GM21528 (cell line): ENCODE measurements at regions not wholly inside any gene's neighbourhood (a gene's known extent, or its start where the extent isn't known, plus 50 kb on each side); places are given as distances from the start of the nearest gene placed in this dataset.

ENCODE experiments used
- ATAC-seq: cut with Tn5 transposase; IDR thresholded peaks from one replicate; pipeline ENCODE4 v1.9.1; 2021; ENCODE audit warnings: mild to moderate bottlenecking, moderate library complexity; ENCODE audit not compliant: unreplicated experiment, low FRiP score

- ATAC-seq, result no peak
Measured at GRCh38 chr2:217231212-217231611, 371.3 kb upstream of the TNP1 start.

- no peak for ATAC-seq
Measured at GRCh38 chr2:217228732-217229131, 368.9 kb upstream of the TNP1 start.

- no peak for ATAC-seq
Measured at GRCh38 chr2:217227794-217228193, 367.9 kb upstream of the TNP1 start.

GRCh38 chr2:217225596-217225995 lies 365.7 kb upstream of the TNP1 start:
- no peak for ATAC-seq

GRCh38 chr2:217223222-217223930 lies 363.5 kb upstream of the TNP1 start:
- ATAC-seq, result peak; percentile 74

GRCh38 chr2:217222309-217222910 lies 362.5 kb upstream of the TNP1 start:
- peak; percentile 43 for ATAC-seq

- ATAC-seq, result no peak
Measured at GRCh38 chr2:217220228-217221013, 360.6 kb upstream of the TNP1 start.

GRCh38 chr2:217219164-217219520 lies 359.3 kb upstream of the TNP1 start:
- no peak for ATAC-seq

GRCh38 chr2:217218269-217219163 lies 358.7 kb upstream of the TNP1 start:
- peak; percentile 64 for ATAC-seq

GRCh38 chr2:217216982-217217381 lies 357.1 kb upstream of the TNP1 start:
- ATAC-seq, result no peak

- no peak for ATAC-seq
Measured at GRCh38 chr2:217216316-217216715, 356.5 kb upstream of the TNP1 start.

GRCh38 chr2:217215877-217216276 lies 356.0 kb upstream of the TNP1 start:
- no peak for ATAC-seq

GRCh38 chr2:217208867-217209266 lies 349.0 kb upstream of the TNP1 start:
- no peak for ATAC-seq

GRCh38 chr2:217207699-217208010 lies 347.8 kb upstream of the TNP1 start:
- ATAC-seq, result no peak

GRCh38 chr2:217206907-217207698 lies 347.2 kb upstream of the TNP1 start:
- no peak for ATAC-seq

- no peak for ATAC-seq
Measured at GRCh38 chr2:217206016-217206725, 346.3 kb upstream of the TNP1 start.

GRCh38 chr2:217204358-217204757 lies 344.5 kb upstream of the TNP1 start:
- no peak for ATAC-seq

GRCh38 chr2:217203086-217203485 lies 343.2 kb upstream of the TNP1 start:
- no peak for ATAC-seq

- no peak for ATAC-seq
Measured at GRCh38 chr2:217199255-217199630, 339.4 kb upstream of the TNP1 start.
